SJSA1 (cell line): ENCODE measurements at regions not wholly inside any gene's neighbourhood (a gene's known extent, or its start where the extent isn't known, plus 50 kb on each side); places are given as distances from the start of the nearest gene placed in this dataset.
A peak's percentile ranks its signal among the peaks of the same experiment; 100 is the strongest.

Experiments used
- DNase-seq, 2 experiments: peaks; one replicate each; pipeline ENCODE4 v3.0.0-alpha.2; 2015 to 2020; ENCODE audit warnings: low spot score in 2 of 2, low read depth in 1 of 2
- H3K27ac ChIP-seq: fragments of 250-450 bp; sonication (Bioruptor Pico); 2 replicates; pipeline ENCODE4 v1.5.1; 2020; ENCODE audit warnings: mild to moderate bottlenecking, moderate library complexity
- H3K27me3 ChIP-seq: fragments of 250-450 bp; sonication (Bioruptor Pico); replicated peaks from 2 replicates; pipeline ENCODE4 v1.5.1; 2020; ENCODE audit warnings: mild to moderate bottlenecking, moderate library complexity
- H3K36me3 ChIP-seq: fragments of 250-450 bp; sonication (Bioruptor Pico); 2 replicates; pipeline ENCODE4 v1.5.1; 2020; ENCODE audit warnings: mild to moderate bottlenecking
- H3K4me1 ChIP-seq: fragments of 250-450 bp; sonication (Bioruptor Pico); replicated peaks from 2 replicates; pipeline ENCODE4 v1.6.1; 2021; ENCODE audit warnings: mild to moderate bottlenecking
- H3K4me3 ChIP-seq: fragments of 250-450 bp; sonication (Bioruptor Pico); 2 replicates; pipeline ENCODE4 v1.5.1; 2020; ENCODE audit warnings: mild to moderate bottlenecking
- H3K9me3 ChIP-seq: fragments of 250-450 bp; sonication (Bioruptor Pico); replicated peaks from 2 replicates; pipeline ENCODE4 v1.5.1; 2020; ENCODE audit warnings: mild to moderate bottlenecking

- no peak overlapping the region for H3K27ac ChIP-seq
- no peaks in the 10 kb centered on the region for H3K36me3 ChIP-seq
- no peaks in the 10 kb centered on the region for H3K9me3 ChIP-seq
- DNase-seq = no peak
- no peaks in the 10 kb centered on the region for H3K27me3 ChIP-seq
- no peak overlapping the region for H3K4me3 ChIP-seq
- H3K4me1 ChIP-seq = no peaks in the 10 kb centered on the region
Measured at GRCh38 chr13:40094056-40094455, 438.6 kb downstream of the COG6 start.

GRCh38 chr13:40095695-40096356 is 440.4 kb downstream of the COG6 start:
- DNase-seq = no peak
- no peaks in the 10 kb centered on the region for H3K36me3 ChIP-seq
- H3K4me1 ChIP-seq = no peaks in the 10 kb centered on the region
- H3K9me3 ChIP-seq = no peaks in the 10 kb centered on the region
- no peak overlapping the region for H3K4me3 ChIP-seq
- no peak overlapping the region for H3K27ac ChIP-seq
- no peaks in the 10 kb centered on the region for H3K27me3 ChIP-seq

- Histone ChIP-seq H3K27me3 (no peaks in the 10 kb centered on the region), H3K27ac (no peak overlapping the region), H3K4me1 (no peaks in the 10 kb centered on the region), H3K9me3 (no peaks in the 10 kb centered on the region), H3K36me3 (no peaks in the 10 kb centered on the region), H3K4me3 (no peak overlapping the region)
- no peak for DNase-seq
Measured at GRCh38 chr13:40096357-40096901, 441.0 kb downstream of the COG6 start.

GRCh38 chr13:40098246-40098645 is 442.8 kb downstream of the COG6 start:
- H3K9me3 ChIP-seq = no peaks in the 10 kb centered on the region
- H3K36me3 ChIP-seq = no peaks in the 10 kb centered on the region

GRCh38 chr13:40101708-40102359 is 446.4 kb downstream of the COG6 start:
- no peak for DNase-seq
- H3K27ac ChIP-seq = no peak overlapping the region
- no peaks in the 10 kb centered on the region for H3K4me1 ChIP-seq
- no peaks in the 10 kb centered on the region for H3K9me3 ChIP-seq
- H3K4me3 ChIP-seq = no peak overlapping the region
- no peaks in the 10 kb centered on the region for H3K27me3 ChIP-seq
- H3K36me3 ChIP-seq = no peaks in the 10 kb centered on the region

More at GRCh38 chr13:40098246-40098645, 442.8 kb downstream of the COG6 start:
- no peak for DNase-seq
- Histone ChIP-seq H3K4me1 (no peaks in the 10 kb centered on the region), H3K4me3 (no peak overlapping the region), H3K27me3 (no peaks in the 10 kb centered on the region), H3K27ac (no peak overlapping the region)

- Histone ChIP-seq H3K27ac (no peak overlapping the region), H3K27me3 (no peaks in the 10 kb centered on the region), H3K36me3 (no peaks in the 10 kb centered on the region), H3K4me3 (no peak overlapping the region), H3K9me3 (no peaks in the 10 kb centered on the region), H3K4me1 (no peaks in the 10 kb centered on the region)
- DNase-seq = no peak
Measured at GRCh38 chr13:40102360-40102727, 446.9 kb downstream of the COG6 start.

- Histone ChIP-seq H3K9me3 (no peaks in the 10 kb centered on the region), H3K4me1 (no peaks in the 10 kb centered on the region), H3K27ac (no peak overlapping the region), H3K27me3 (no peaks in the 10 kb centered on the region), H3K36me3 (no peaks in the 10 kb centered on the region), H3K4me3 (no peak overlapping the region)
- DNase-seq = no peak
Measured at GRCh38 chr13:40102854-40103253, 447.4 kb downstream of the COG6 start.

GRCh38 chr13:40103864-40104263 is 448.4 kb downstream of the COG6 start:
- H3K9me3 ChIP-seq = no peaks in the 10 kb centered on the region
- no peaks in the 10 kb centered on the region for H3K4me1 ChIP-seq
- H3K27me3 ChIP-seq = no peaks in the 10 kb centered on the region
- no peak overlapping the region for H3K4me3 ChIP-seq
- H3K27ac ChIP-seq = no peak overlapping the region
- no peaks in the 10 kb centered on the region for H3K36me3 ChIP-seq
- DNase-seq = no peak

- Histone ChIP-seq H3K27ac (no peak overlapping the region), H3K9me3 (no peaks in the 10 kb centered on the region), H3K4me1 (peaks cover 8% of the 10 kb centered on the region; the same call in 1 of the 2 replicates), H3K4me3 (no peak overlapping the region), H3K36me3 (no peaks in the 10 kb centered on the region), H3K27me3 (no peaks in the 10 kb centered on the region)
- DNase-seq = no peak
Measured at GRCh38 chr13:40105231-40105630, 449.8 kb downstream of the COG6 start.

- DNase-seq = peak in 1 of 2 experiments; percentile 20
- Histone ChIP-seq H3K27ac (no peak overlapping the region), H3K27me3 (no peaks in the 10 kb centered on the region), H3K4me1 (peaks cover 8% of the 10 kb centered on the region; the same call in 1 of the 2 replicates), H3K4me3 (no peak overlapping the region), H3K36me3 (no peaks in the 10 kb centered on the region), H3K9me3 (no peaks in the 10 kb centered on the region)
Measured at GRCh38 chr13:40109351-40109844, 453.9 kb downstream of the COG6 start.

- no peak overlapping the region for H3K4me3 ChIP-seq
- no peaks in the 10 kb centered on the region for H3K9me3 ChIP-seq
- no peaks in the 10 kb centered on the region for H3K36me3 ChIP-seq
- no peak for DNase-seq
- H3K27me3 ChIP-seq = no peaks in the 10 kb centered on the region
- peaks cover 20% of the 10 kb centered on the region for H3K4me1 ChIP-seq
- no peak overlapping the region for H3K27ac ChIP-seq
Measured at GRCh38 chr13:40113643-40114304, 458.3 kb downstream of the COG6 start.

- Histone ChIP-seq H3K4me3 (no peak overlapping the region), H3K27ac (no peak overlapping the region), H3K4me1 (peaks cover 15% of the 10 kb centered on the region), H3K36me3 (no peaks in the 10 kb centered on the region), H3K27me3 (no peaks in the 10 kb centered on the region), H3K9me3 (no peaks in the 10 kb centered on the region)
- DNase-seq = no peak
Measured at GRCh38 chr13:40114305-40114896, 458.9 kb downstream of the COG6 start.

GRCh38 chr13:40115426-40115825 is 460.0 kb downstream of the COG6 start:
- Histone ChIP-seq H3K4me1 (peaks cover 12% of the 10 kb centered on the region), H3K27ac (peak overlapping the region; percentile 41; the same call in 1 of the 2 replicates), H3K9me3 (no peaks in the 10 kb centered on the region), H3K27me3 (no peaks in the 10 kb centered on the region), H3K4me3 (no peak overlapping the region), H3K36me3 (no peaks in the 10 kb centered on the region)
- DNase-seq = no peak
